GM23338 (cell line): ENCODE measurements at regions not wholly inside any gene's neighbourhood (a gene's known extent, or its start where the extent isn't known, plus 50 kb on each side); places are given as distances from the start of the nearest gene placed in this dataset.

Experiments used
- ATAC-seq: fragments of 200-7000 bp; cut with Tn5 transposase; 3 replicates; pipeline ENCODE4 v1.9.1; 2020
- DNase-seq: peaks from one replicate; pipeline ENCODE4 v3.0.0-alpha.2; 2015; ENCODE audit warnings: low spot score
- H2AFZ ChIP-seq: fragments of 200-600 bp; sonication (generic); 2 replicates; pipeline ENCODE4 v1.8.0; 2016; ENCODE audit warnings: antibody characterized with exemption, mild to moderate bottlenecking, moderate library complexity
- H3F3A ChIP-seq: fragments of 200-600 bp; sonication (generic); replicated peaks from 2 replicates; pipeline ENCODE4 v1.8.0; 2017; ENCODE audit warnings: antibody characterized with exemption, mixed run types, low read depth
- H3K27ac ChIP-seq: fragments of 200-600 bp; sonication (generic); 2 replicates; pipeline ENCODE4 v1.6.1; 2016; ENCODE audit warnings: low read depth
- H3K27me3 ChIP-seq: fragments of 200-600 bp; sonication (generic); 2 replicates; pipeline ENCODE4 v1.8.0; 2016; ENCODE audit warnings: mild to moderate bottlenecking, mixed run types, moderate library complexity; ENCODE audit not compliant: insufficient read depth
- H3K36me3 ChIP-seq: fragments of 200-600 bp; sonication (generic); 2 replicates; pipeline ENCODE4 v1.8.0; 2016; ENCODE audit warnings: mild to moderate bottlenecking; ENCODE audit not compliant: insufficient read depth
- H3K4me1 ChIP-seq: fragments of 200-600 bp; sonication (generic); 2 replicates; pipeline ENCODE4 v1.8.0; 2016; ENCODE audit warnings: mild to moderate bottlenecking, moderate library complexity; ENCODE audit not compliant: insufficient read depth
- H3K4me2 ChIP-seq: fragments of 200-600 bp; sonication (generic); 2 replicates; pipeline ENCODE4 v1.7.1; 2017; ENCODE audit warnings: mixed run types
- H3K4me3 ChIP-seq: fragments of 200-600 bp; sonication (generic); 2 replicates; pipeline ENCODE4 v1.6.1; 2016; ENCODE audit warnings: mixed run types
- H3K79me2 ChIP-seq: fragments of 200-600 bp; sonication (generic); replicated peaks from 2 replicates; pipeline ENCODE4 v1.8.0; 2017; ENCODE audit warnings: mild to moderate bottlenecking; ENCODE audit not compliant: insufficient read depth
- H3K9me2 ChIP-seq: fragments of 200-600 bp; sonication (generic); 2 replicates; pipeline ENCODE4 v1.8.0; 2017; ENCODE audit not compliant: insufficient read depth
- H4K20me1 ChIP-seq: fragments of 200-600 bp; sonication (generic); replicated peaks from 2 replicates; pipeline ENCODE4 v1.8.0; 2017; ENCODE audit warnings: mild to moderate bottlenecking; ENCODE audit not compliant: insufficient read depth
- H3K27ac Mint-ChIP-seq: 2 replicates; pipeline ENCODE4 v1.8.0; 2020; ENCODE audit warnings: inconsistent platforms, mild to moderate bottlenecking, moderate library complexity, mixed read lengths
- H3K27me3 Mint-ChIP-seq: 3 replicates; pipeline ENCODE4 v1.8.0; 2022; ENCODE audit warnings: low read depth, mild to moderate bottlenecking, moderate library complexity, mixed read lengths, inconsistent platforms; ENCODE audit not compliant: insufficient read depth, poor library complexity
- H3K36me3 Mint-ChIP-seq: 3 replicates; pipeline ENCODE4 v1.8.0; 2021; ENCODE audit warnings: low read depth, mild to moderate bottlenecking, inconsistent platforms, moderate library complexity, mixed read lengths
- H3K4me1 Mint-ChIP-seq: 3 replicates; pipeline ENCODE4 v1.8.0; 2020; ENCODE audit warnings: mild to moderate bottlenecking, inconsistent platforms, mixed read lengths
- H3K4me3 Mint-ChIP-seq: 3 replicates; pipeline ENCODE4 v1.8.0; 2021; ENCODE audit warnings: moderate library complexity, mild to moderate bottlenecking, inconsistent platforms, mixed read lengths
- H3K9me3 Mint-ChIP-seq: 3 replicates; pipeline ENCODE4 v1.8.0; 2020; ENCODE audit warnings: moderate library complexity, mild to moderate bottlenecking, inconsistent platforms, mixed read lengths
- CREB1 ChIP-seq: fragments of 250-450 bp; sonication (Bioruptor Pico); IDR thresholded peaks from 2 replicates; pipeline ENCODE4 v1.5.0; 2020; ENCODE audit warnings: low read depth, mild to moderate bottlenecking, moderate library complexity
- EZH2 ChIP-seq: fragments of 200-600 bp; sonication (generic); IDR thresholded peaks from one replicate; pipeline ENCODE4 v1.8.0; 2017; ENCODE audit warnings: antibody characterized with exemption, mild to moderate bottlenecking, low read depth; ENCODE audit not compliant: unreplicated experiment
- EZH2phosphoT487 ChIP-seq: fragments of 200-600 bp; sonication (generic); IDR thresholded peaks from one replicate; pipeline ENCODE4 v1.8.1; 2018; ENCODE audit warnings: antibody characterized with exemption; ENCODE audit not compliant: unreplicated experiment
- JUNB ChIP-seq: IDR thresholded peaks from one replicate; pipeline ENCODE4 v1.6.1; 2016; ENCODE audit warnings: antibody characterized with exemption; ENCODE audit not compliant: unreplicated experiment
- NANOG ChIP-seq: IDR thresholded peaks from 2 replicates; pipeline ENCODE4 v1.6.1; 2016; ENCODE audit warnings: antibody characterized with exemption, borderline replicate concordance
- POLR2AphosphoS5 ChIP-seq: IDR thresholded peaks from 2 replicates; pipeline ENCODE4 v1.6.1; 2016; ENCODE audit warnings: antibody characterized with exemption, low read depth
- STAT1 ChIP-seq: IDR thresholded peaks from one replicate; pipeline ENCODE4 v1.6.1; 2016; ENCODE audit warnings: antibody characterized with exemption; ENCODE audit not compliant: unreplicated experiment
- ZNF114 ChIP-seq: fragments of 250-450 bp; sonication (Bioruptor Pico); IDR thresholded peaks from 2 replicates; pipeline ENCODE4 v1.5.0; 2020; ENCODE audit warnings: mild to moderate bottlenecking, moderate library complexity
- ZNF331 ChIP-seq: fragments of 250-450 bp; sonication (Bioruptor Pico); IDR thresholded peaks from 2 replicates; pipeline ENCODE4 v1.5.0; 2020; ENCODE audit warnings: low read depth, mild to moderate bottlenecking, moderate library complexity
- TF ChIP-seq, protein P1 (sequence below): fragments of 250-450 bp; sonication (Bioruptor Pico); IDR thresholded peaks from 2 replicates; pipeline ENCODE4 v1.5.0; 2020; ENCODE audit warnings: mild to moderate bottlenecking, moderate library complexity
- TF ChIP-seq, protein P2 (sequence below): IDR thresholded peaks from one replicate; pipeline ENCODE4 v1.6.1; 2018; ENCODE audit warnings: antibody characterized with exemption; ENCODE audit not compliant: unreplicated experiment
- TF ChIP-seq, protein P3 (sequence below), 2 experiments: fragments of 200-600 bp in 1 of 2; sonication (generic) in 1 of 2; conservative IDR thresholded peaks; 2 replicates each; pipeline versions ENCODE4 v1.5.1 to v1.6.1; 2016 to 2017; ENCODE audit warnings: antibody characterized with exemption in 2 of 2, low read depth in 2 of 2, mild to moderate bottlenecking in 2 of 2, moderate library complexity in 1 of 2
- TF ChIP-seq, protein P4 (sequence below): IDR thresholded peaks from 2 replicates; pipeline ENCODE4 v1.6.1; 2016; ENCODE audit warnings: antibody characterized with exemption

DNA sequence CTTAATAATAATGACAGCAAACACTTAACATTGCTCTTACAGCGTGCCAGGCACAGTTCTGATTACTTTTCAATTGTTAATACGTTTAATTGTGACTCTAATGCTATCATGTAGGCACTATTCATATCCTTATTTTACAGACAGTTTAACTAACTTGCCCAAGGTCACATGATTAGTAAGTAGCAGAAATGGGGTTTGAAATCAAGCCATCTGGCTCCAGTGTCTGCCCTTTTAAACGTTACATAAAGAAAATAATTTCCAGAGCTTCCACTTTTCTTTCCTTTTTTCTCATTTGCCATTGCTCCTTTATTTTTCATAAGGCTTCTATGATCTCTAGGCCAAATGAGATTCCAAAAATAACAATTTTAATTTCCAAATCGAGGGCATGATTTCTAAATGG is 50.6 kb upstream of the IKZF2 start:
- Mint-ChIP-seq H3K4me3 (no peak overlapping the region), H3K4me1 (peaks cover 13% of the 10 kb centered on the region; the same call in 2 of the 3 replicates), H3K27me3 (peaks cover under 1% of the 10 kb centered on the region), H3K36me3 (no peaks in the 10 kb centered on the region; the same call in 2 of the 3 replicates), H3K9me3 (no peaks in the 10 kb centered on the region; the same call in 2 of the 3 replicates), H3K27ac (no peak overlapping the region; the same call in 1 of the 2 replicates)
- peak overlapping the region; percentile 5; the same call in 1 of the 2 replicates for H3K4me2 ChIP-seq
- no peaks in the 10 kb centered on the region for H3K27me3 ChIP-seq
- no peaks in the 10 kb centered on the region for H3F3A ChIP-seq
- no peak for DNase-seq
- no peak overlapping the region for H3K27ac ChIP-seq
- H3K9me2 ChIP-seq, result peaks cover 12% of the 10 kb centered on the region
- H3K4me3 ChIP-seq, result no peak overlapping the region
- no peaks in the 10 kb centered on the region for H3K79me2 ChIP-seq
- no peaks in the 10 kb centered on the region for H3K36me3 ChIP-seq
- H4K20me1 ChIP-seq, result no peaks in the 10 kb centered on the region
- TF ChIP-seq, protein P1, sequence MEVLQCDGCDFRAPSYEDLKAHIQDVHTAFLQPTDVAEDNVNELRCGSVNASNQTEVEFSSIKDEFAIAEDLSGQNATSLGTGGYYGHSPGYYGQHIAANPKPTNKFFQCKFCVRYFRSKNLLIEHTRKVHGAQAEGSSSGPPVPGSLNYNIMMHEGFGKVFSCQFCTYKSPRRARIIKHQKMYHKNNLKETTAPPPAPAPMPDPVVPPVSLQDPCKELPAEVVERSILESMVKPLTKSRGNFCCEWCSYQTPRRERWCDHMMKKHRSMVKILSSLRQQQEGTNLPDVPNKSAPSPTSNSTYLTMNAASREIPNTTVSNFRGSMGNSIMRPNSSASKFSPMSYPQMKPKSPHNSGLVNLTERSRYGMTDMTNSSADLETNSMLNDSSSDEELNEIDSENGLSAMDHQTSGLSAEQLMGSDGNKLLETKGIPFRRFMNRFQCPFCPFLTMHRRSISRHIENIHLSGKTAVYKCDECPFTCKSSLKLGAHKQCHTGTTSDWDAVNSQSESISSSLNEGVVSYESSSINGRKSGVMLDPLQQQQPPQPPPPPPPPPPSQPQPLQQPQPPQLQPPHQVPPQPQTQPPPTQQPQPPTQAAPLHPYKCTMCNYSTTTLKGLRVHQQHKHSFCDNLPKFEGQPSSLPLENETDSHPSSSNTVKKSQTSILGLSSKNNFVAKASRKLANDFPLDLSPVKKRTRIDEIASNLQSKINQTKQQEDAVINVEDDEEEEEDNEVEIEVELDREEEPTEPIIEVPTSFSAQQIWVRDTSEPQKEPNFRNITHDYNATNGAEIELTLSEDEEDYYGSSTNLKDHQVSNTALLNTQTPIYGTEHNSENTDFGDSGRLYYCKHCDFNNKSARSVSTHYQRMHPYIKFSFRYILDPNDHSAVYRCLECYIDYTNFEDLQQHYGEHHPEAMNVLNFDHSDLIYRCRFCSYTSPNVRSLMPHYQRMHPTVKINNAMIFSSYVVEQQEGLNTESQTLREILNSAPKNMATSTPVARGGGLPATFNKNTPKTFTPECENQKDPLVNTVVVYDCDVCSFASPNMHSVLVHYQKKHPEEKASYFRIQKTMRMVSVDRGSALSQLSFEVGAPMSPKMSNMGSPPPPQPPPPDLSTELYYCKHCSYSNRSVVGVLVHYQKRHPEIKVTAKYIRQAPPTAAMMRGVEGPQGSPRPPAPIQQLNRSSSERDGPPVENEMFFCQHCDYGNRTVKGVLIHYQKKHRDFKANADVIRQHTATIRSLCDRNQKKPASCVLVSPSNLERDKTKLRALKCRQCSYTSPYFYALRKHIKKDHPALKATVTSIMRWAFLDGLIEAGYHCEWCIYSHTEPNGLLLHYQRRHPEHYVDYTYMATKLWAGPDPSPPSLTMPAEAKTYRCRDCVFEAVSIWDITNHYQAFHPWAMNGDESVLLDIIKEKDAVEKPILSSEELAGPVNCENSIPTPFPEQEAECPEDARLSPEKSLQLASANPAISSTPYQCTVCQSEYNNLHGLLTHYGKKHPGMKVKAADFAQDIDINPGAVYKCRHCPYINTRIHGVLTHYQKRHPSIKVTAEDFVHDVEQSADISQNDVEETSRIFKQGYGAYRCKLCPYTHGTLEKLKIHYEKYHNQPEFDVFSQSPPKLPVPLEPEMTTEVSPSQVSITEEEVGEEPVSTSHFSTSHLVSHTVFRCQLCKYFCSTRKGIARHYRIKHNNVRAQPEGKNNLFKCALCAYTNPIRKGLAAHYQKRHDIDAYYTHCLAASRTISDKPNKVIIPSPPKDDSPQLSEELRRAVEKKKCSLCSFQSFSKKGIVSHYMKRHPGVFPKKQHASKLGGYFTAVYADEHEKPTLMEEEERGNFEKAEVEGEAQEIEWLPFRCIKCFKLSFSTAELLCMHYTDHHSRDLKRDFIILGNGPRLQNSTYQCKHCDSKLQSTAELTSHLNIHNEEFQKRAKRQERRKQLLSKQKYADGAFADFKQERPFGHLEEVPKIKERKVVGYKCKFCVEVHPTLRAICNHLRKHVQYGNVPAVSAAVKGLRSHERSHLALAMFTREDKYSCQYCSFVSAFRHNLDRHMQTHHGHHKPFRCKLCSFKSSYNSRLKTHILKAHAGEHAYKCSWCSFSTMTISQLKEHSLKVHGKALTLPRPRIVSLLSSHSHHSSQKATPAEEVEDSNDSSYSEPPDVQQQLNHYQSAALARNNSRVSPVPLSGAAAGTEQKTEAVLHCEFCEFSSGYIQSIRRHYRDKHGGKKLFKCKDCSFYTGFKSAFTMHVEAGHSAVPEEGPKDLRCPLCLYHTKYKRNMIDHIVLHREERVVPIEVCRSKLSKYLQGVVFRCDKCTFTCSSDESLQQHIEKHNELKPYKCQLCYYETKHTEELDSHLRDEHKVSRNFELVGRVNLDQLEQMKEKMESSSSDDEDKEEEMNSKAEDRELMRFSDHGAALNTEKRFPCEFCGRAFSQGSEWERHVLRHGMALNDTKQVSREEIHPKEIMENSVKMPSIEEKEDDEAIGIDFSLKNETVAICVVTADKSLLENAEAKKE (CRISPR knock-in tag), result no peak
- TF ChIP-seq EZH2 (no peak), POLR2AphosphoS5 (no peak), NANOG (no peak), STAT1 (no peak), JUNB (no peak), CREB1 (CRISPR knock-in tag) (no peak), EZH2phosphoT487 (no peak), ZNF331 (CRISPR knock-in tag) (no peak), ZNF114 (CRISPR knock-in tag) (no peak)
- TF ChIP-seq, protein P2, sequence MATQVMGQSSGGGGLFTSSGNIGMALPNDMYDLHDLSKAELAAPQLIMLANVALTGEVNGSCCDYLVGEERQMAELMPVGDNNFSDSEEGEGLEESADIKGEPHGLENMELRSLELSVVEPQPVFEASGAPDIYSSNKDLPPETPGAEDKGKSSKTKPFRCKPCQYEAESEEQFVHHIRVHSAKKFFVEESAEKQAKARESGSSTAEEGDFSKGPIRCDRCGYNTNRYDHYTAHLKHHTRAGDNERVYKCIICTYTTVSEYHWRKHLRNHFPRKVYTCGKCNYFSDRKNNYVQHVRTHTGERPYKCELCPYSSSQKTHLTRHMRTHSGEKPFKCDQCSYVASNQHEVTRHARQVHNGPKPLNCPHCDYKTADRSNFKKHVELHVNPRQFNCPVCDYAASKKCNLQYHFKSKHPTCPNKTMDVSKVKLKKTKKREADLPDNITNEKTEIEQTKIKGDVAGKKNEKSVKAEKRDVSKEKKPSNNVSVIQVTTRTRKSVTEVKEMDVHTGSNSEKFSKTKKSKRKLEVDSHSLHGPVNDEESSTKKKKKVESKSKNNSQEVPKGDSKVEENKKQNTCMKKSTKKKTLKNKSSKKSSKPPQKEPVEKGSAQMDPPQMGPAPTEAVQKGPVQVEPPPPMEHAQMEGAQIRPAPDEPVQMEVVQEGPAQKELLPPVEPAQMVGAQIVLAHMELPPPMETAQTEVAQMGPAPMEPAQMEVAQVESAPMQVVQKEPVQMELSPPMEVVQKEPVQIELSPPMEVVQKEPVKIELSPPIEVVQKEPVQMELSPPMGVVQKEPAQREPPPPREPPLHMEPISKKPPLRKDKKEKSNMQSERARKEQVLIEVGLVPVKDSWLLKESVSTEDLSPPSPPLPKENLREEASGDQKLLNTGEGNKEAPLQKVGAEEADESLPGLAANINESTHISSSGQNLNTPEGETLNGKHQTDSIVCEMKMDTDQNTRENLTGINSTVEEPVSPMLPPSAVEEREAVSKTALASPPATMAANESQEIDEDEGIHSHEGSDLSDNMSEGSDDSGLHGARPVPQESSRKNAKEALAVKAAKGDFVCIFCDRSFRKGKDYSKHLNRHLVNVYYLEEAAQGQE, result no peak
- TF ChIP-seq, protein P3, sequence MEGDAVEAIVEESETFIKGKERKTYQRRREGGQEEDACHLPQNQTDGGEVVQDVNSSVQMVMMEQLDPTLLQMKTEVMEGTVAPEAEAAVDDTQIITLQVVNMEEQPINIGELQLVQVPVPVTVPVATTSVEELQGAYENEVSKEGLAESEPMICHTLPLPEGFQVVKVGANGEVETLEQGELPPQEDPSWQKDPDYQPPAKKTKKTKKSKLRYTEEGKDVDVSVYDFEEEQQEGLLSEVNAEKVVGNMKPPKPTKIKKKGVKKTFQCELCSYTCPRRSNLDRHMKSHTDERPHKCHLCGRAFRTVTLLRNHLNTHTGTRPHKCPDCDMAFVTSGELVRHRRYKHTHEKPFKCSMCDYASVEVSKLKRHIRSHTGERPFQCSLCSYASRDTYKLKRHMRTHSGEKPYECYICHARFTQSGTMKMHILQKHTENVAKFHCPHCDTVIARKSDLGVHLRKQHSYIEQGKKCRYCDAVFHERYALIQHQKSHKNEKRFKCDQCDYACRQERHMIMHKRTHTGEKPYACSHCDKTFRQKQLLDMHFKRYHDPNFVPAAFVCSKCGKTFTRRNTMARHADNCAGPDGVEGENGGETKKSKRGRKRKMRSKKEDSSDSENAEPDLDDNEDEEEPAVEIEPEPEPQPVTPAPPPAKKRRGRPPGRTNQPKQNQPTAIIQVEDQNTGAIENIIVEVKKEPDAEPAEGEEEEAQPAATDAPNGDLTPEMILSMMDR (conservative IDR thresholded peaks at IDR 0.05; ENCODE audit: low read depth in 2 of 2), result no peak
- TF ChIP-seq, protein P4, sequence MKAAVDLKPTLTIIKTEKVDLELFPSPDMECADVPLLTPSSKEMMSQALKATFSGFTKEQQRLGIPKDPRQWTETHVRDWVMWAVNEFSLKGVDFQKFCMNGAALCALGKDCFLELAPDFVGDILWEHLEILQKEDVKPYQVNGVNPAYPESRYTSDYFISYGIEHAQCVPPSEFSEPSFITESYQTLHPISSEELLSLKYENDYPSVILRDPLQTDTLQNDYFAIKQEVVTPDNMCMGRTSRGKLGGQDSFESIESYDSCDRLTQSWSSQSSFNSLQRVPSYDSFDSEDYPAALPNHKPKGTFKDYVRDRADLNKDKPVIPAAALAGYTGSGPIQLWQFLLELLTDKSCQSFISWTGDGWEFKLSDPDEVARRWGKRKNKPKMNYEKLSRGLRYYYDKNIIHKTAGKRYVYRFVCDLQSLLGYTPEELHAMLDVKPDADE, result no peak
- H3K4me1 ChIP-seq, result peaks cover 18% of the 10 kb centered on the region
- no peak overlapping the region; the same call in 1 of the 2 replicates for H2AFZ ChIP-seq
- ATAC-seq, result no peak
